GM18520 (cell line): ENCODE measurements at regions not wholly inside any gene's neighbourhood (a gene's known extent, or its start where the extent isn't known, plus 50 kb on each side); places are given as distances from the start of the nearest gene placed in this dataset.
"Not testable (repeated sequence)": the region's sequence is repeated elsewhere in the genome, so short reads cannot be mapped to it uniquely, and the experiment has no call there.

Experiments
- ATAC-seq: cut with Tn5 transposase; IDR thresholded peaks from one replicate; pipeline ENCODE4 v1.9.1; 2021; ENCODE audit not compliant: unreplicated experiment

DNA sequence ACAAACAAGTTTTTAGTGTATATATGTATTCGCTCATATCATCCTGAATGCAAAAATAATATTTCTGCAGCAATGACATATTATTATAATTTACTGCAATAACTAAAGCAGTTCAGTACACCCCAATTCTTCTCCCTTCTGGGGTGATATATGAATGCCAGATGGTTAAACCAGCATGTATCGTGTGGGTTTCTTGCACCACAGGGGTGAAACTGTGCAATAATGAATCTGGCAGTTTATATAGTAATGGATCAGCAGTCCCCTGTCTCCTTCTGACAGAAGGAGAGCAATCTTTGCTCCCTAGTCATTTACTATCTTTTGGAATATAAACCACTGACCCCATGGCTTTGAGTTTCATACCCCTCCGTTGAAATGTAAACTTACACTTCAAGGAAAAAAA is 228.6 kb upstream of the KLHL1 start:
- ATAC-seq: no peak

DNA sequence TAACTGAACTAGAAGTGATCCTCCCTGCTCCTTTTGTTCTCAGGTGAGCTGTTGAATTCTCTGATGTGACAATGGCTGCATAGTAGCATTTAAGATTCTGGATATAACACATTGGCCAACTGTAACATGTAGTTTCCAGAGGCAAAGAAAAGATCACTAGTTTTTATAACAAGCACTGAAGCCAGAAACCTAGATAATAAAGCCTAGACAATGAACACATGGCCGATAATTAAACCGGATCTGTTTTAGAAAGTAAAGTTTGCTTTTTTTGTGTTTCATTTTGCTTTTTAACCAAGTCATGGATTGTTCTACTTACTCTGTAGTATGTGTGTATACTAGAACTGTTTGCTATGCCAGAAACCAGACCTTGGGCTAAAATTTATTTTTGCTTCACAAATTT is 225.5 kb upstream of the KLHL1 start:
- no peak for ATAC-seq

DNA sequence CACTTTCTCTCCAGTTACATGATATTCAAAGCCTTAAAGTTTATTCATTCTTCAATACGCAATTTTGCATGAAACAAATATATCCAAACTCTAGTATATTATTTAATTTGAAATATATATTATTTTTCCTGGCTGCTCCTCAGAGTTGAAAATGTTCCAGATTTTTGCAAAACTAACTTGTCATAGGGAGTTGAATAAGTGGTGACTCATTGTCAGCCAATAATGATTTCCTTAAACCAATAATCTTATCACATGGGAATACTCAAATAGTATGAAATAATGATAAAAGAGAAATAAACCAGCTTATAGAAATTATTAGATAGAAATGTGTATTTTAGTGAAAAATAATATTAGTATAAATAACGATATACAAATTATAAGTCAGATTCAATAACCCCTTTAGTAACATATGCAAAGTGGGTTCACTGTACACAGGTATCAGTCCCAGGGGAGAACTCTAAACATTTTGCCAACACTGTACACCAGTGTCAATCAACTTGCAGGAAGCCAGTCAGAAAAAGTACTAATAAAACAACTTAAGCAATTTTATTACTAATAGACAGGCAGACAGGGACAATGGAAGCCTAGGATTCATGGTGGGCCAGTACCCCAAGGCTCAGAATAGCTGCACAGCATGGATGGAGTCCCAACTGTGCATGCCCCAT is 222.6 kb upstream of the KLHL1 start:
- ATAC-seq: no peak

DNA sequence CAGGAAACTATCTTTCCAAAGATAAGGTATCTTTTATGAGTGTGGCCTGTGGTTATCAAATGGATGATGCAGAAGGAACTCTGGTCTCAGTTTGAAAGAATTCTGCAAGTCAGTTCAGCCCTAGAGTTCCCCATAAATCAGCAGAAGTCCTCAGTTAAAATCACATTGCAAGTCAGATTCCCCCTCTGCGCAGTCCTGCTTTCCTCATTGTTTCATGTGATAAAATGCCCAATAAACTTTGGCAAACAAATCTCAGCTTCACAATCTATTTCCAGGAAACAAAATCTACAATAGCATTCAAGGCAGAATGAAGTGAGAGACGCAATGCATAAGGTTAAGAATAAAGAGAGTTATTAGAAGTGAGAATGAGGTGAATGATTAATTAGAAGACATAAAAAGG is 216.3 kb upstream of the KLHL1 start:
- no peak for ATAC-seq

DNA sequence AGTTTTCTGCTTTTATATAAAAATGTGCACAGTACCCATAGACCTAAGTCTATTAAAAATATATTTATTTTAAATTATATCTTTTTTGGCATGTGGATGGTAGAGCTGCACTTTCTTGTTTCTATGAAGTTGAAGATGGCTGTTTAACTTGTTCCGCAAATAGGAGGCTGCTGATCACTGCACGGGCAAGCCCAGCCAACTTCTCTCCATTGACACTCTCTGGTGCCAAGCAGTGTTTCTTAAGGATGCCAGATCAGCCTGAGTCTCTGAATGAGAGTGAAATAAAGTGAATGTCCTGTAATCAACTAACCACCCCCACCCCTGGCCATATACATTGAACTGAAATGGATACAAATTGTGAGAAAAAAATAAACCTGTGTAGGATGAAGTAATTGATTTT is 202.9 kb upstream of the KLHL1 start:
- no peak for ATAC-seq

DNA sequence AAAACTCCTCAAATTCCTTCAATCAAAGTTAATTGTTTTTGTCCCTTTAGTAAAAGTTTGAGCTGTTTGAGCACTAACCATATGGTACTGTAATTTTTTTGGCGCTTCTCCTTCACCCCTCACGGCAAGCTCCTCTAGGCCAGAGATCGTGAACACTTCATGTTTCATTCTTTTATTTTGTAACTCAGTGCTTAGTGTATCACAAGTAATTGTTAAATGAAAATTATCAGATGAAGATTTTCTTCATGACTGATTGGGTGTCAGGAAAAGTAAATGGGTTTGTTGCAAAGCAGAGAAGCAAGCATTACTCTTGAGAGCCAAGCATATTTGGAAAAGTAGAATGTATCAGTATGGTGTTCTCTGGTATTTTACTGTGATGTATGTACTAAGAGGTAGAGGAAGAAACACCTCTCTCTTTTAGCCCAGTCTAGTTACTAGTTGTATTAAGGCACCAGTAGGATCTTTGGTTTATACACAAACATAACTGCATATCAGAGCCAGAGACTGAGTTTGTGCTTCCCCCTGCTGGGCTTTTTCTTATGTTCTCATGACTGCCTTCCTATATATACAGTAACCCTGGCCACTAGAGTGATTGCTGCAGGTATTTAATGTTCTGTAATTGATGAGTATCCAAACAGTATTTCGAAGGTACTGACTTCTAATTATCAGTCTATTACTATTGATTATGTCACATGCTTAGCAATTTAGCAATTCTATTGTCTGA is 202.3 kb upstream of the KLHL1 start:
- ATAC-seq: no peak

DNA sequence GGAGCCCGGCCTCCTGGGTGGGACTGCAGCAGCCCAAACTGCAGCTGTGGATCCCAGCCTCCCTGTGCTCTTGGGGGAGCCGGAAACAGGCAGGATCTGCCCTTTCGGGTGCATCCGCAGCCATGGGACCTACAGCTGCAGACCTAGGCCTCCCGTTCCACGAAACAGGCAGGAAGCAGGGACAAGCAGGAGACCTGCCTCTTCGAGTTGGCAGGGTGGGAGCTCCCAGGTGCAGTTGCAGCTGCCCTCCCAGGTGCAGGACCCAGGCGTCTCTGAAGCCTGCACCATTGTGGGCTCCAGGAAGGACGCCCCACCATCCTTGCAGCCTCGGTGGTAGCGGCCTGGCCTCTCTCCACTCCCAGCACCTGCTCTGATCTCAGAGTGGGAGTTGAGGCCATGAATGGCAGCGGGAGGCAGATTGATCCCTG is 189.0 kb upstream of the KLHL1 start:
- no peak for ATAC-seq

DNA sequence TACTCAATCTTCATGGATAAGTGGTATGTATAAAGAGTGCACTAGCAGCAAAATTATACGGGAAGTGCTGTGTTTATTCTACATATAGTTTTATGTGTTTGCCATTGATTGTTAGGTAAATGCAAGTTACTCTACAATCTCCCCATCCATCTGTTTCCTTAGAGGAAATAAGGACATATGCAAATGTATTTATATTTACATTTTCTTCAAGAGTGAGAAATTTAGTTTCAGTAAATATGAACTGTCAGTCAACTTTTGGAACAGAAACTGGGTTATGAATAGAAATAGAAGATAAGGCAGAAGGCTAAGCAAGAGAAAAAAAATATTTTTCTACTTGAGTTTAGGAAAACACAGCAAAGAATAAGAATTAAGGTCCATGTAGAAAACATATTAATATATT is 176.1 kb upstream of the KLHL1 start:
- ATAC-seq: no peak

DNA sequence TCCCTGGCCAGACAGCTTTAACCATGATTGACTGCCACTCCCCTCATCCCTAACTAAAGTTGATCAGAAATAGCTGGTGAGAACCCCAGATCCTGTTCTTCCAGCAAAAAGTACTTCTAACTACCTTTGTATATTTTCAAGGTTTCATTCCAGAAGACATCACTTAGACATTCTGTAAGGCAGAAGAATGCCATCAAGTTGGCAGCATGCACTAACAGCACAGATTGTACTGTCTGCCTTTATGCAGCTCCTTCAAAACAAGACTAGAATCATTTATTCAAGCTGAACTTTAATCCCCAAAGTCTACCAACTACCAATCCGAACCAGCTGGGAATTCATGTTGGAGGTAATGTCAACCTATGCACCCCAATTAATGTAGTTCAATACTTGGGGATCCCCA is 167.6 kb upstream of the KLHL1 start:
- ATAC-seq: no peak

DNA sequence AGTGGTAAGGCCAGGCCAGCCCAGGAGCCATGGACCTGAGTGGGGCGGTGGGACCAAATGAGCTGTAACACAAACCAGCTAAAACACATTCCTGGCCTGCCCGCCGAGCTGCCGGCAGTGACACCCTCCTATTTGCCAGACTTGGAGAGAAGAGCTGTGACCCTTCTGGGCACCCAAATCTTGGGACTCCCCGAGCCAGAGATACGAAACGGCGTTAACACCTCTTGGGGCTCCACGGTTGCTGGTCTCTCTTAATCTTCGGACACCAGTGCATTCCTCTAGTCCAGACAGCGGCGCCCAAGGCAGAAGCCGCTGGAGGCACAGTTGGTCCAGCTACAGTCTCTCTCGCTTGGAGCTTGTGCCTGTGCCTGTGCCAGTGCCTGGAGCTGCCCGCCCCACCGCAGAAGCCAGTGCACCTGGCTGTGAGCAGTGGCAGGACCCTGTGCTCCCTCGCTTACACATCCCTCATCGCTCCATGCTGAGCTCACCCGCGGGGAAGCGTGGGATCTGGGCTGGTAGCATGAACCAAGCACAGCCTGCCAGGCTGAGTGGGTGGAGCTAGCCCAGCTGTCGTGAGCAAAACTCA is 147.2 kb upstream of the KLHL1 start:
- ATAC-seq: no peak

DNA sequence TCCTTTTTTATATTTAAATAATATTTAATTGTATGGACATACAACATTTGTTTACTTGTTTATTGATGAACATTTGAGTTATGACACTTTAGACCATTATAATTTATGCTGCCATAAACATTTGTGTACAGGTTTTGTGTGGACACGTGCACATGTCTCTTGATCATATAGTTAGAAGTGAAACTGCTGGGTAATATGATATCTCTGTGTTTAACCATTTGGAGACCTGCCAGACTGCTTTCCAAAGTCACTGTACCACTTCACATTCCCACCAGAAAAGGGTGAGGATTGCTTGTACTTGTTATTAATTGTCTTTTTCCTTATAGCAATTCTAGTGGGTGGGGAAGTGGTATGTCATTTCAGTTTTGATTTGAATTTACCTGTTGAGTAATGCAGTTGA is 145.6 kb upstream of the KLHL1 start:
- ATAC-seq: no peak

DNA sequence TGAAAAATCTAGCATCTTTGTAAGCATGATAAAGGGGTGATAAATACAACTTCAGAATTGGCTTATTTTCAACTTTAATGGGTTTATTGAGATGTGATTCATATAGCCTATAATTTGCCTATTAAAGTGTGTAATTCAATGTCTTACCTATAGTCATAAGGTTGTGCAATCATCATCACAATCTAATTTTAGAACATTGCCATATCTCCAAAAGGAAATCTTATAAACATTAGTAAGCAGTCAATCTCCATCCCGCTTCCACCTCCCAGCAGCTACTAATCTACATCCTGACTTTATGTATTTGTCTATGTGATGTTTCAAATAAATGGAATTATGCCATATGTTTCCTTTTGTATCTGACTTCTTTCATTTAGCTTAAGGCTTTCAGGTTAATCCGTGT is 145.2 kb upstream of the KLHL1 start:
- no peak for ATAC-seq

DNA sequence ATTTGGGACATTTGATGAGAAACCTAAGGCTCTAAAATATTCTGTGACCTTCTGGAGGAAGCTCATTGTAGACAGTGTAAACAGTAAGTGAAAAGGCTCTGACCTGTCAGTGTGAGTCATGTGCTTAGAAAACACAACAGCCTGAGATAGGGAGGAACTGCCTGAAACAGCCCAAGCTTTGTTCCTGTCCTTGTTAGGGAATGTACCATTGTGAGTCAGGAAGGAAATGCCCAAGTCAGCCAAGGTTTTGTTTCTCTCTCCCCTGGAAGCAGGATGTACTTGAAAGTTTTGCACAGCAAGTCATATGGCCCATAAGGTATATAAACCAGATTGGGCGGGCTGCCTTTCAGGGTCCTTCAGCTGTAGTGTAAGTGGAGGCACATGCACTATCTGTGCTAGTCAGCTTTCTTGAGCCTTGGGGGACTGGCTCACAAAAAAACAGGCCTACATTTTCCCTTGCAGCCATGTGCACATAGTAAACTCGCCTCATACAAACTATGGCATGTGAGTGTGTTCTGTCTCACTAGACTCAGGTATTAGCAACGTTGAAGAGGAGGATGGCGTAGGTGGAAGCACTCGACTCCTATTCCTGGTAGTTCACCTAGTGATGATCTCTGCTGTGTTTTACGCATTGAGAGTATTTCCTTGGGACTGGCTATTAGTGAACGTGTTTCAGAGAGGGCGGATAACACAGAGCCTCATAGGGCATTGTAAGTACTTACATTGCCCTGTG is 141.2 kb upstream of the KLHL1 start:
- no peak for ATAC-seq

DNA sequence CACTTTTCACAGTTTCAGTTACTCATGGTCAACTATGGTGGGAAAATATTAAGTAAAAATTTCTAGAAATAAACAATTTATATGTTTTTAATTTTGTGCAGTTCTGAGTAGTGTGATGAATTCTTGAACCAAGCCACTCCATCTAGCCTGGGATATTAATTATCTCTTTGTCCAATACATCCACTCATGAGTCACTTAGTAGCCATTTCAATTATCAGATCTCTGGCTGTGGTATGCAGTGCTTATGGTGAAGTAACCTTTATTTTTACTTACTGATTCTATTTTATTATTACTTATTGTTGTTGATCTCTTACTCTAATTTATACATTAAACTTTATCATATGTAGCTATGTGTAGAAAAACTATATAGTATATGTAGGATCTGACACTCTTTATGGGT is 128.9 kb upstream of the KLHL1 start:
- ATAC-seq: no peak

DNA sequence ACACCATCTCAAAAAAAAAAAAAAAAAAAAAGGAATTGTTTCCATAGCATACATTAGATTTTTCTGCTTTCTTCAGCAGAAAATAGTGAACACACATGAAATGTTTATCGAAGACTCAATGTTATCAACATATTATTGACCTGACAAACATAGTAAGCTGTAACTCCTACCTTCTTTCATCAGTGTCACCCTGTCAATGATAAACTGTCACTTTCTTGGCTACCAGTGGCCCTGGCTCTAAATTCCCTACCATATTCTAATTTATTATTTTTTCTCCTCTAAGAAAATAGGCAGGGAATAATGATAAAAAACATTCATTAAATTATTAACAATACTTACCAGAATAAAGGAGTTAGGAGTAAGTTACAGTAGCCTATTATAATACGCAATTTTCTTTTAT is 127.3 kb upstream of the KLHL1 start:
- no peak for ATAC-seq

DNA sequence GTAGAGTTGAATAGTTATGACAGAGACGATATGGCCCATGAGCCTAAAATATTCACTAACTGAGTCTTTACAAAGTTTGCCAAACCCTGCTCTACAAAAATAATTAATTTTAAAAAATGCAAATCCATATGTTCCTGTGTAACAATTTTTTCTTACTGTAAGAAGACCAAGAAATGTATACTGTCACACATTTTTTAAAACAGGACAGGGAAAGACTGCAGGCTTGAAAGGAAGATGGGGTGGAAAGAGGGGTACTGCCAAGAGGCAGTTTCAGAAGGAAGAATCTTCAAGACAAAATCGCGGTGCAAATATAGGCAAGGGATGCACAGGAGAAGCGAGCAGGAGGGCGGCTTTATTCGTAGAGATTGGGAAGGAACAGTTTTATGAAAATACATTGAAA is 115.7 kb upstream of the KLHL1 start:
- no peak for ATAC-seq

DNA sequence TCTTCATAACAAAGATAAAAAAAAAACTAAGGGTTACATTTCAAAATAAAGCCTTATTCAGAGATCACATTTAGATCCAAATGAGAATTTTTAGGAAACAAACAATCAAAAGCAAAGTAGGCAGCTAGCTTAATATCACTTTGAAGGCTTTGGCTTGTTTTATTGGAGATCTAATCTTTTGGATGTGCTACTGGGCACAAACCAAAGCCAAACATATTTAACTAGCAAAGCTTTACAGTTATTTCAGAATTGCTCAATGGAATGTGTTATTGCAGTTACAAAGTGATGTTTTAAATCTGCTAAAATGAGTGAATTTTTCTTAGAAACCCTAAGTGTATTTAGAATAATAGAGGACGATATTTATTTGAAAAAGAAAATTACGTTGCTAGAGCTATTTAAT is 114.7 kb upstream of the KLHL1 start:
- ATAC-seq: no peak

DNA sequence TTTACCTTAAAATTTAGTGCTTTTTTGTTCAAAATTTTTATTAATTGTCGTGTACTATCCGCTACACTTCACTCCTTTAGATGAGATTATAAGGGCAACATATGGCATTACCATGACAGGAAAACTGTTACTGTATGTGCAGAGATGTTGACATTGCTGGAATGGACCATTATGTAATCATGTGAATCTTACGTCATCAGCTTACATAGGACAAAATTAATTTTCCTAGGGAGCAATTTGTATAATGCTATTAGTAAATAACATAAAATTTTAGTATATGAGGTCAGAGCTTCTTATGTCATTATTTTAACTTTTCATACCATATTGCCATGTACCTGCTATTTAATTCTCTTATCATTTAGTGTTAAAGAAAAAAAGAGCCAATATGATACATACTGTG is 110.4 kb upstream of the KLHL1 start:
- ATAC-seq: no peak

DNA sequence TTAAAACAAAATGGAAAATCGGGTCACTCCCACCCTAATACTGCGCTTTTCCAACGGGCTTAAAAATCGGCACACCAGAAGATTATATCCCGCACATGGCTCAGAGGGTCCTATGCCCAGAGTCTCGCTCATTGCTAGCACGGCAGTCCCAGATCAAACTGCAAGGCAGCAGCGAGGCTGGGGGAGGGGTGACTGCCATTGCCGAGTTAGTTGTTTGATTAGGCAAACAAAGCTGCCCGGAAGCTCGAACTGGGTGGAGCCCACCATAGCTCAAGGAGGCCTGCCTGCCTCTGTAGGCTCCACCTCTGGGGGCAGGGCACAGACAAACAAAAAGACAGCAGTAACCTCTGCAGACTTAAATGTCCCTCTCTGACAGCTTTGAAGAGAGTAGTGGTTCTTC is 100.7 kb upstream of the KLHL1 start:
- not testable (repeated sequence) for ATAC-seq

DNA sequence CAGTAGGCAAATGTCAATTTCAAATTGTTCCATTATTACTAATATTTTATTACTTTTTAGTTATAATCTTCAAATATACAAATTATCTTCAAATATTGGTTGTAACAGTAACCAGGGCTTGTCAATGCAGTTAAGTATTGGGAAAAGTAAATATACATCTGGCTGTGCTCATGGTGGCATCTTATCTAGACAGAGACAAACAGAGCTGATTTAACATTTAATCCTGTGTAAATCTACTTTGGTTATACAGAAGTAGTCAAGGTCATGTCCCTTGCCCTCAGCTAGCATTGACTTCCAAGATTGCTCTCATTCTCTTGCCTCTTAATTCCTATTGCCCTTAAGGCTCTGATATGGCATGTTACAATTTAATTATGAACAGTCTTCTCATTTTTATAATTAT is 98.4 kb upstream of the KLHL1 start:
- ATAC-seq: no peak

DNA sequence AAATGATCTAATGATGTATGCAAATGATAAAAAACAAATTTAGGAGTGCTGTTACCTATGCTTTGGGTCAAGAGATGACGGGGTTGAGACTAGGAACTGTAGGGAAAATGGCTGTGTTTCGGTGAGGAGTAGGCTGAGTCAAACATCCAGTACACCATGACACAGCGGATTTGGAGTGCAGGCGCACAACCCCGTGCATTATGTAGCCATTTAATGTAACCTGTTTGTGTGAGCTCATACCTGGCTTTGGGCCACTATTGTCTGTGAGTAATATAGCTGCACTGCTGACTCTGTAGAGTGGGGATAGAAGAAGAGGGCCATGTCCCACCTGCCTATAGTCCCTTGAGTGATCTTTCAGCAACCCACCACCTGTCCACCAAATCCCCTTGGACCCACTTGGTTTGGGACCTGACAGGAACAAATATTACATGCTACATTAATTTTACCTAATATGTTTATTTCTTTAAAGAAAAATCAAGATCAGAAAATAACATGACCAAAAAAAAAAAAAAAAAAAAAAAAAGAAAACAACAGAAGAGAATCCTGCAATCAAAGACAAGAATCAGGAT is 95.5 kb upstream of the KLHL1 start:
- ATAC-seq: no peak

DNA sequence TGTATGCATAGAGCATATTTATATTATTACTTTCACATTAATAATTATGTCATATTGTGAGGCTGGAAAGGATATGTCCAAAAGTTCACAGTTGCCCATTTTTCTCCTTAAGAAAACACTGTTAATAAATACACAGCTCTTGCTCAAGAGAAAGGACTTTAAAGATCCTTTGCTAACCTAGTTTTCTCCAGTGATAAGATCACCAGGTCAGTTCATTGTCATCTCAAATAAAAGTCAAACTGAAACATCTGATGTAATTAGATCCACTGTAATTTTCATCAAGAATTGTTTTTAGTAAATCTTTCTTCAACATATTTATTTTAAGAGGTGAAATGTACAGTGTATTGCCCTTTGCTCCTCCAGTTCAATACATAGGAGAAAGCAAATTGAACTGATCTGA is 82.8 kb upstream of the KLHL1 start:
- no peak for ATAC-seq
